CD14-positive monocyte (primary cell): ENCODE measurements at regions not wholly inside any gene's neighbourhood (a gene's known extent, or its start where the extent isn't known, plus 50 kb on each side); places are given as distances from the start of the nearest gene placed in this dataset.

ENCODE experiments used
- DNase-seq, 3 donors: peaks; one replicate each; pipeline ENCODE4 v3.0.0-alpha.2; 2011 to 2022
- H2AFZ ChIP-seq: 2 replicates; pipeline ENCODE4 v1.6.0; 2012; ENCODE audit warnings: mild to moderate bottlenecking, low read depth, low read length, inconsistent platforms; ENCODE audit not compliant: insufficient read depth, poor library complexity, severe bottlenecking
- H3K27ac ChIP-seq, 2 donors: 1 replicate in 1 of 2; 2 replicates in 1 of 2; pipeline ENCODE4 v1.5.1; 2012 to 2013; ENCODE audit warnings: low read length in 2 of 2, control low read depth in 1 of 2, inconsistent platforms in 1 of 2, low read depth in 1 of 2, mild to moderate bottlenecking in 1 of 2
- H3K27me3 ChIP-seq, 2 donors: one replicate each; pipeline versions ENCODE4 v1.6.0 to v1.6.1; 2011 to 2013; ENCODE audit warnings: low read length in 2 of 2; ENCODE audit not compliant: control insufficient read depth in 2 of 2, insufficient read depth in 2 of 2
- H3K36me3 ChIP-seq, 2 donors: replicated peaks in 1 of 2; 1 replicate in 1 of 2; 2 replicates in 1 of 2; pipeline versions ENCODE4 v1.5.1 to v1.6.1; 2012 to 2013; ENCODE audit warnings: low read length in 2 of 2, control low read depth in 1 of 2, inconsistent platforms in 1 of 2, mild to moderate bottlenecking in 1 of 2; ENCODE audit not compliant: insufficient read depth in 2 of 2, control insufficient read depth in 1 of 2
- H3K4me1 ChIP-seq, 2 donors: 1 replicate in 1 of 2; 2 replicates in 1 of 2; pipeline versions ENCODE4 v1.5.1 to v1.6.1; 2012 to 2013; ENCODE audit warnings: low read length in 2 of 2, control low read depth in 1 of 2, inconsistent platforms in 1 of 2, mild to moderate bottlenecking in 1 of 2, moderate library complexity in 1 of 2; ENCODE audit not compliant: insufficient read depth in 2 of 2, control insufficient read depth in 1 of 2
- H3K4me2 ChIP-seq: replicated peaks from 2 replicates; pipeline ENCODE3; 2012; ENCODE audit warnings: low read length, moderate library complexity, mild to moderate bottlenecking; ENCODE audit not compliant: poor library complexity, severe bottlenecking; ENCODE audit errors: extremely low read depth
- H3K4me3 ChIP-seq, 3 experiments: fragments of 200-600 bp in 1 of 3; sonication (generic) in 1 of 3; replicated peaks in 1 of 3; 1 replicate in 2 of 3; 2 replicates in 1 of 3; pipeline ENCODE4 v1.5.1; 2011 to 2013; ENCODE audit warnings: low read length in 3 of 3, mild to moderate bottlenecking in 3 of 3, control low read depth in 2 of 3, low read depth in 2 of 3, inconsistent platforms in 1 of 3, moderate library complexity in 1 of 3
- H3K79me2 ChIP-seq: 2 replicates; pipeline ENCODE4 v1.6.0; 2012; ENCODE audit warnings: mild to moderate bottlenecking, control low read depth, inconsistent platforms, low read length, moderate library complexity; ENCODE audit not compliant: insufficient read depth
- H3K9ac ChIP-seq: 2 replicates; pipeline ENCODE4 v1.6.0; 2017; ENCODE audit warnings: low read length, mild to moderate bottlenecking; ENCODE audit not compliant: insufficient read depth, poor library complexity, severe bottlenecking
- H3K9me3 ChIP-seq, 2 donors: replicated peaks in 1 of 2; 1 replicate in 1 of 2; 2 replicates in 1 of 2; pipeline versions ENCODE4 v1.5.1 to v1.6.1; 2012 to 2013; ENCODE audit warnings: low read length in 2 of 2, control low read depth in 1 of 2; ENCODE audit not compliant: control insufficient read depth in 1 of 2, insufficient read depth in 1 of 2
- H4K20me1 ChIP-seq: 2 replicates; pipeline ENCODE4 v1.6.0; 2012; ENCODE audit warnings: mild to moderate bottlenecking, low read length, control low read depth, moderate library complexity; ENCODE audit not compliant: insufficient read depth
- H3K27ac Mint-ChIP-seq, 7 donors: one replicate each; pipeline ENCODE4 v1.8.0; 2020; ENCODE audit warnings: mild to moderate bottlenecking in 7 of 7, mixed read lengths in 7 of 7, moderate library complexity in 6 of 7, inconsistent platforms in 2 of 7
- H3K27me3 Mint-ChIP-seq, 3 donors: one replicate each; pipeline ENCODE4 v1.8.0; 2021 to 2022; ENCODE audit warnings: low read depth in 3 of 3, mild to moderate bottlenecking in 3 of 3, mixed read lengths in 3 of 3, moderate library complexity in 3 of 3, inconsistent platforms in 1 of 3
- H3K36me3 Mint-ChIP-seq, 2 donors: one replicate each; pipeline ENCODE4 v1.8.0; 2020; ENCODE audit warnings: mixed read lengths in 2 of 2, inconsistent platforms in 1 of 2, mild to moderate bottlenecking in 1 of 2
- H3K4me1 Mint-ChIP-seq: one replicate; pipeline ENCODE4 v1.8.0; 2020; ENCODE audit warnings: mild to moderate bottlenecking, mixed read lengths
- H3K4me3 Mint-ChIP-seq, 2 donors: one replicate each; pipeline ENCODE4 v1.8.0; 2020; ENCODE audit warnings: mild to moderate bottlenecking in 2 of 2, mixed read lengths in 2 of 2, moderate library complexity in 1 of 2
- H3K9me3 Mint-ChIP-seq, 7 donors: one replicate each; pipeline ENCODE4 v1.8.0; 2020 to 2022; ENCODE audit warnings: mixed read lengths in 7 of 7, mild to moderate bottlenecking in 6 of 7, moderate library complexity in 6 of 7, inconsistent platforms in 2 of 7
- WGBS: methylation state at CpG from one replicate; pipeline ENCODE4 v1.1.5; 2013; ENCODE audit warnings: missing lambda C conversion rate; ENCODE audit not compliant: insufficient coverage; 5-methylcytosine and 5-hydroxymethylcytosine counted together
- intact Hi-C, 2 donors: fragments of 100-400 bp; cut with micrococcal nuclease; formaldehyde crosslinking; loops; one replicate each; pipeline versions ENCODE4 v1.15.0 to v1.15.1; 2023
- TF ChIP-seq, protein P1 (sequence below): fragments of 200-600 bp; IDR thresholded peaks from one replicate; pipeline ENCODE4 v1.8.0; 2022; ENCODE audit warnings: antibody characterized with exemption, mild to moderate bottlenecking

DNA sequence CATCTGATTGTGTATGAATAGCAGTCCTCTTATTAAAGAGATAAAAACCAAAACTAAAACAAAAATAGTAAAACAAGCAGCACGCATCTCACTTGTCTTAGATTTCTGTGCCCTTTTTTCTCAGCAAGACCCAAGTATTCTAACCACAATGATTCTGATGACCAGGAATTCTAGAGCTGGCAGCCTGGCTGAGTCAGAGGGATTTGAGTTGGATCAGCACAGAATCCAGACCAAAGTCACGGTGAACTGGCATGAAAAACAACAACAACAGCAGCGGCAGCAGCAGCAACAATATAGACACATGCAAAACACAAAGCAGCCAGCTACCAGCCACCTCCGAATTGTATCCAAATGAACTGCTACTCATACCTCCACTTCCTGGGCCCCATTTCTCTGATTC, 360.5 kb downstream of the KCNRG start:
- H2AFZ ChIP-seq: no peak overlapping the region
- H3K79me2 ChIP-seq: no peaks in the 10 kb centered on the region
- H3K9ac ChIP-seq: no peak overlapping the region
- Mint-ChIP-seq H3K4me3 (no peak overlapping the region), H3K27me3 (peaks cover 0 to 2% (median 1%) of the 10 kb centered on the region in 3 donors), H3K27ac (peak overlapping the region in 1 of 7 donors; percentile 26), H3K4me1 (peaks cover 8% of the 10 kb centered on the region), H3K9me3 (peaks cover 6 to 14% (median 10%) of the 10 kb centered on the region in 7 donors), H3K36me3 (peaks cover 2 to 4% of the 10 kb centered on the region in 2 donors)
- no peaks in the 10 kb centered on the region for H3K27me3 ChIP-seq
- peaks cover 10 to 12% of the 10 kb centered on the region in 2 donors for H3K9me3 ChIP-seq
- no peak overlapping the region for H3K4me2 ChIP-seq
- no peaks in the 10 kb centered on the region for H3K36me3 ChIP-seq
- TF ChIP-seq, protein P1, sequence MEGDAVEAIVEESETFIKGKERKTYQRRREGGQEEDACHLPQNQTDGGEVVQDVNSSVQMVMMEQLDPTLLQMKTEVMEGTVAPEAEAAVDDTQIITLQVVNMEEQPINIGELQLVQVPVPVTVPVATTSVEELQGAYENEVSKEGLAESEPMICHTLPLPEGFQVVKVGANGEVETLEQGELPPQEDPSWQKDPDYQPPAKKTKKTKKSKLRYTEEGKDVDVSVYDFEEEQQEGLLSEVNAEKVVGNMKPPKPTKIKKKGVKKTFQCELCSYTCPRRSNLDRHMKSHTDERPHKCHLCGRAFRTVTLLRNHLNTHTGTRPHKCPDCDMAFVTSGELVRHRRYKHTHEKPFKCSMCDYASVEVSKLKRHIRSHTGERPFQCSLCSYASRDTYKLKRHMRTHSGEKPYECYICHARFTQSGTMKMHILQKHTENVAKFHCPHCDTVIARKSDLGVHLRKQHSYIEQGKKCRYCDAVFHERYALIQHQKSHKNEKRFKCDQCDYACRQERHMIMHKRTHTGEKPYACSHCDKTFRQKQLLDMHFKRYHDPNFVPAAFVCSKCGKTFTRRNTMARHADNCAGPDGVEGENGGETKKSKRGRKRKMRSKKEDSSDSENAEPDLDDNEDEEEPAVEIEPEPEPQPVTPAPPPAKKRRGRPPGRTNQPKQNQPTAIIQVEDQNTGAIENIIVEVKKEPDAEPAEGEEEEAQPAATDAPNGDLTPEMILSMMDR: no peak
- no peaks in the 10 kb centered on the region for H4K20me1 ChIP-seq
- no peak overlapping the region for H3K4me3 ChIP-seq
- no peak overlapping the region for H3K27ac ChIP-seq
- intact Hi-C loops: no loop called here
- 31% methylated on average over 3 of the region's 4 CpGs for WGBS
- peaks cover 2 to 3% of the 10 kb centered on the region in 2 donors for H3K4me1 ChIP-seq
- DNase-seq: no peak

DNA sequence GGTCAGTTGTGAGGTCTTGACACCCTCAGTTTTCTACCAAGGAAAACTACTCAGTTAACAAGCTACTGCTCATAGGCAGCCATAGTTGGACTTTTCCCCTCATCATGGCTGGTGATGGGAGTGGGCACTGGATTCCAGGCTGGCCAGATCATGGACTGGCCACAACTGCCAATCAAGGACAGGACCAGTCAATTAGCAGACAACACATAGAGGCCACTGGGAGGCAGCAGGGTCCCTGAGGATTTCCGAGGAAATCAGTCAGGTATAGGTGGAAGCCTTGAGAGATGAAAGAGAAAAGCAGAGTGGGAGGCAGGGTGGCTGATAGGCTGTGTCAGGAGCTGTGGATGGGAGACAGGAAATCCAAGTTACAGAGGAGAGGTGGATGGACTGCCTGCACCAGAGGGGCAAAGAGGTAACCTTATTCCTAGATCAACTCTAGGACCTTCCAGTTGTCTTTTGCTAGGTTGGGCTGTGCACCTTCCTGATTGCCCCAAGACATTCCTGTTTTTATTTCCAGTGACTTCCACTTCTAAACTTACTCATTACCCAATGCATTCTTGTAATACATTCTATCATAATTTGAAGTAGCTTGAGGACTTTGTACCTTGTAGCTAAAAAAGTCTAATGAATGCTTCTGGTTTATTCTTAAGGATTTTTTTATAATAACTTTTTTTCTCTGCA, 361.8 kb downstream of the KCNRG start:
- H3K27me3 ChIP-seq: no peaks in the 10 kb centered on the region
- H3K9me3 Mint-ChIP-seq: peaks cover 10 to 21% (median 17%) of the 10 kb centered on the region in 7 donors
- 100% methylated on average over 1 of the region's 1 CpG for WGBS
- H3K4me1 Mint-ChIP-seq: peaks cover 5% of the 10 kb centered on the region
- peaks cover 0 to 2% (median 1%) of the 10 kb centered on the region in 3 donors for H3K27me3 Mint-ChIP-seq
- no peak overlapping the region for H3K4me2 ChIP-seq
- TF ChIP-seq, protein P1: no peak
- H3K36me3 Mint-ChIP-seq: peaks cover 4 to 8% of the 10 kb centered on the region in 2 donors
- H2AFZ ChIP-seq: no peak overlapping the region
- intact Hi-C loops: no loop called here
- H3K4me3 ChIP-seq: no peak overlapping the region
- H3K79me2 ChIP-seq: no peaks in the 10 kb centered on the region
- H3K27ac Mint-ChIP-seq: no peak overlapping the region
- no peak overlapping the region for H3K27ac ChIP-seq
- no peak for DNase-seq
- peaks cover 13% of the 10 kb centered on the region in 2 donors for H3K9me3 ChIP-seq
- H4K20me1 ChIP-seq: no peaks in the 10 kb centered on the region
- H3K4me3 Mint-ChIP-seq: no peak overlapping the region
- no peaks in the 10 kb centered on the region for H3K36me3 ChIP-seq
- H3K4me1 ChIP-seq: no peaks in the 10 kb centered on the region
- H3K9ac ChIP-seq: no peak overlapping the region
